Panc1 (cell line): ENCODE measurements at regions not wholly inside any gene's neighbourhood (a gene's known extent, or its start where the extent isn't known, plus 50 kb on each side); places are given as distances from the start of the nearest gene placed in this dataset.

ENCODE experiments used
- ATAC-seq: fragments of 200-7000 bp; cut with Tn5 transposase; 2 replicates; pipeline ENCODE4 v1.9.1; 2020; ENCODE audit warnings: mild to moderate bottlenecking, moderate library complexity
- BruUV-seq: library from RNA; stranded (reverse); fragments of 400-500 nt; replicated peaks from 2 replicates; lab custom pipeline; 2021; lab: Mats Ljungman, UMichigan
- CTCF ChIA-PET: fragments of 300-600 bp; sonication (Branson Sonifier 250); formaldehyde crosslinking; loops from one replicate; lab custom pipeline; 2022; ENCODE audit warnings: antibody characterized with exemption; lab: Charles Lee
- POLR2A ChIA-PET: fragments of 300-600 bp; sonication (Branson Sonifier 250); formaldehyde crosslinking; loops from one replicate; lab custom pipeline; 2022; ENCODE audit warnings: antibody characterized with exemption; lab: Charles Lee
- DNase-seq: peaks from one replicate; pipeline ENCODE4 v3.0.0-alpha.2; 2010; ENCODE audit warnings: low read depth, low spot score
- H3K27ac ChIP-seq: 2 replicates; pipeline ENCODE4 v1.5.1; 2011; ENCODE audit warnings: mild to moderate bottlenecking, low read length, inconsistent platforms
- H3K27me3 ChIP-seq: fragments of 200-500 bp; sonication (Bioruptor generic); 2 replicates; pipeline ENCODE4 v1.6.0; 2014; ENCODE audit warnings: low read length, inconsistent platforms; ENCODE audit not compliant: control insufficient read depth, insufficient read depth
- H3K36me3 ChIP-seq: fragments of 200-500 bp; sonication (Bioruptor generic); 2 replicates; pipeline ENCODE4 v1.5.1; 2014; ENCODE audit warnings: inconsistent platforms, mild to moderate bottlenecking, low read length, moderate library complexity; ENCODE audit not compliant: control insufficient read depth, insufficient read depth
- H3K4me1 ChIP-seq: 2 replicates; pipeline ENCODE4 v1.5.1; 2011; ENCODE audit warnings: inconsistent platforms, mild to moderate bottlenecking, low read length, moderate library complexity; ENCODE audit not compliant: control insufficient read depth, insufficient read depth
- H3K4me3 ChIP-seq, 2 experiments: 2 replicates each; pipeline ENCODE4 v1.5.1; 2011 to 2012; ENCODE audit warnings: low read depth in 2 of 2, low read length in 2 of 2, mild to moderate bottlenecking in 2 of 2, inconsistent platforms in 1 of 2, moderate library complexity in 1 of 2
- H3K9me3 ChIP-seq: fragments of 200-500 bp; sonication (Bioruptor generic); 2 replicates; pipeline ENCODE4 v1.5.1; 2014; ENCODE audit warnings: low read depth, mild to moderate bottlenecking, inconsistent platforms, low read length, moderate library complexity; ENCODE audit not compliant: control insufficient read depth, insufficient read depth
- CTCF ChIP-seq: fragments of 450-650 bp; IDR thresholded peaks from 2 replicates; pipeline ENCODE4 v1.5.1; 2017; ENCODE audit warnings: mild to moderate bottlenecking
- POLR2AphosphoS5 ChIP-seq: IDR thresholded peaks from 2 replicates; pipeline ENCODE4 v1.6.1; 2012; ENCODE audit warnings: mild to moderate bottlenecking, low read depth, low read length, moderate library complexity
- REST ChIP-seq, 2 experiments: IDR thresholded peaks; 2 replicates each; pipeline ENCODE4 v1.6.1; 2011 to 2012; ENCODE audit warnings: low read depth in 2 of 2, control low read depth in 1 of 2, low read length in 1 of 2, mild to moderate bottlenecking in 1 of 2, moderate library complexity in 1 of 2; ENCODE audit not compliant: insufficient read depth in 1 of 2
- SIN3A ChIP-seq: IDR thresholded peaks from 2 replicates; pipeline ENCODE4 v1.6.1; 2012; ENCODE audit warnings: low read depth, mild to moderate bottlenecking, low read length, moderate library complexity, borderline replicate concordance; ENCODE audit not compliant: insufficient read depth
- TCF7L2 ChIP-seq: IDR thresholded peaks from 2 replicates; pipeline ENCODE4 v1.6.1; 2011; ENCODE audit warnings: mild to moderate bottlenecking, low read depth, low read length, inconsistent platforms
- in situ Hi-C: cut with HindIII; loops from 2 replicates; pipeline ENCODE4 v1.10.0; 2016; ENCODE audit warnings: low sequenced_read_pairs, low pct_unique_long_range_greater_than_20kb
- intact Hi-C: fragments of 100-400 bp; cut with micrococcal nuclease; formaldehyde crosslinking; loops from one replicate; pipeline ENCODE4 v1.10.0; 2022; ENCODE audit not compliant: unreplicated experiment

GRCh38 chr6:90835596-90836212 lies 248.8 kb upstream of the MAP3K7 start:
- intact Hi-C loops (no loop called here), in situ Hi-C loops (no loop called here)
- H3K36me3 ChIP-seq: no peaks in the 10 kb centered on the region
- ChIA-PET POLR2A (no interaction called here), CTCF (no interaction called here)
- no peaks in the 10 kb centered on the region for H3K27me3 ChIP-seq
- BruUV-seq: no TSS peak
- H3K4me1 ChIP-seq: no peaks in the 10 kb centered on the region
- DNase-seq: no peak
- H3K9me3 ChIP-seq: no peaks in the 10 kb centered on the region
- ATAC-seq: no peak
- H3K27ac ChIP-seq: no peak overlapping the region
- no peak overlapping the region for H3K4me3 ChIP-seq
- TF ChIP-seq SIN3A (no peak), REST (IDR thresholded peaks at IDR 0.05; ENCODE audit: insufficient read depth in 1 of 2, low read depth in 2 of 2, low read length in 1 of 2) (no peak), POLR2AphosphoS5 (no peak), CTCF (no peak), TCF7L2 (no peak)

GRCh38 chr6:90829311-90829710 lies 242.4 kb upstream of the MAP3K7 start:
- intact Hi-C loops (no loop called here), in situ Hi-C loops (no loop called here)
- Histone ChIP-seq H3K27me3 (no peaks in the 10 kb centered on the region), H3K36me3 (no peaks in the 10 kb centered on the region), H3K27ac (no peak overlapping the region), H3K4me3 (no peak overlapping the region), H3K4me1 (no peaks in the 10 kb centered on the region), H3K9me3 (no peaks in the 10 kb centered on the region)
- BruUV-seq: no TSS peak
- ChIA-PET POLR2A (no interaction called here), CTCF (no interaction called here)
- DNase-seq (no peak), ATAC-seq (no peak)
- TF ChIP-seq CTCF (no peak), POLR2AphosphoS5 (no peak), TCF7L2 (no peak), SIN3A (no peak), REST (IDR thresholded peaks at IDR 0.05; ENCODE audit: insufficient read depth in 1 of 2, low read depth in 2 of 2, low read length in 1 of 2) (no peak)
